ENCODE measurements at regions not wholly inside any gene's neighbourhood (a gene's known extent, or its start where the extent isn't known, plus 50 kb on each side); places are given as distances from the start of the nearest gene placed in this dataset.
"Not testable (repeated sequence)": the region's sequence is repeated elsewhere in the genome, so short reads cannot be mapped to it uniquely, and the experiment has no call there.

DNA sequence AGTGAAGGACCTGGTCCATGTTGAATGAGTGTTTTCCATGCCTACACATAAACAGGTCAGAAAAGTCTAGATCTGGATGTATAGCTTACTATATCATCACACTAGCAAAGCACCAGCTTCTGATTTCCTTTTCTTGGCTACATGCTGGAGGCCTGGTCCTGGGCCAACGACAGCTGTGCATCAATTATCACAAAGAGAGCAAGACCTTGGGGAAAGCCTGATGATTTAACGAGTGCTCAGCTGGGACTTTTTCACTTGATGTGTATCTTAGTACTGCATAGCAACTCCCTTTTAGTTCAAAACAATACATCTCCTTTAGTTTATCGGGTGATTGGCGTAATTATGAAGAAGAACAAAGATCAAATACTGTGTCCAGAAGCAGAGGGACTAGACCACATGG lies 358.2 kb downstream of the KIF2B start:
- no peak overlapping the region for H3K27ac ChIP-seq (ENCODE audit: low read depth, low read length)
- no peaks in the 10 kb centered on the region for H3K36me3 ChIP-seq (ENCODE audit: control insufficient read depth, insufficient read depth, low read length)
- no peaks in the 10 kb centered on the region for H3K9me3 ChIP-seq (ENCODE audit: control insufficient read depth, insufficient read depth, low read depth, low read length)
- H3K9ac ChIP-seq (ENCODE audit: low read length), result no peak overlapping the region
- H3K27me3 ChIP-seq (ENCODE audit: control insufficient read depth, insufficient read depth, low read length), result no peaks in the 10 kb centered on the region
- H3K4me3 ChIP-seq (ENCODE audit: low read depth, low read length), result no peak overlapping the region
- no peaks in the 10 kb centered on the region for H3K4me1 ChIP-seq (ENCODE audit: control insufficient read depth, insufficient read depth, low read length)

DNA sequence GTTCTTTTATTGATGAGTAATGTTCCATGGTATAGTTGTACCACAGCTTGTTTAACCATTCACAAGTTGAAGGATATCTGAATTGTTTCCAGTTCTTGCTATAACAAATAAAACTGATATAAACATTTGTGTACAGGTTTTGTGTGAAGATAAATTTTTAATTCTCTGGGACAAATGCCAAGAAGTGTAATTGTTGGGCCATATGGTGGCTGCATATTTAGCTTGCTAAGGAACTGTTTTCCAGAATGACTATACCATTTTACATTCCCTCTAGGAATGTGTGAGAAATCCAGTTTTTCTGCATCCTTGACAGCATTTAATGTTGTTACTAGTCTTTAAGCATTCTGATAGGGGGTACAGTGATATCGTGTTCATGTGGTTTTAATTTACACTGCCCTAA lies 368.5 kb downstream of the KIF2B start:
- Histone ChIP-seq H3K4me3 (ENCODE audit: low read depth, low read length) (no peak overlapping the region), H3K36me3 (ENCODE audit: control insufficient read depth, insufficient read depth, low read length) (no peaks in the 10 kb centered on the region), H3K9me3 (ENCODE audit: control insufficient read depth, insufficient read depth, low read depth, low read length) (no peaks in the 10 kb centered on the region), H3K4me1 (ENCODE audit: control insufficient read depth, insufficient read depth, low read length) (no peaks in the 10 kb centered on the region), H3K27ac (ENCODE audit: low read depth, low read length) (no peak overlapping the region), H3K9ac (ENCODE audit: low read length) (no peak overlapping the region), H3K27me3 (ENCODE audit: control insufficient read depth, insufficient read depth, low read length) (no peaks in the 10 kb centered on the region)

DNA sequence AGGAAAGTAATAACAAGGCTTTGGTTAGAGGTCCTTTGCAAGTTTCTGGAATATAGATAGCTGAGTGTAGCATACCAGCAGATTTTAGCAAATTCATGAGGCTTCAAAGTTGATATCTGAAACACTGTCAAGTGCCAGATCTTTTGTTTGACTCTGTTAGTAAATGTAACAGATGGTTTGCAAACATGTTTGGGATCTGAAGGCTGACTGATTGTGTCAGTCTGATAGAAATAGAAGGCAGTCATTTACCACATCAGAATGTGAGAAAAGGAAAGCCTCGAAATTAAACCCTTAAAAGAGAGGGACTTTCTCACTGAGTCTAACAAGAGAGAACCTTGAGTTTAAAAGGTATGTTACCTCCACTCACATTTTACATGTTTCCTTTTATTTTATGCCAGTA lies 371.5 kb downstream of the KIF2B start:
- H3K36me3 ChIP-seq (ENCODE audit: control insufficient read depth, insufficient read depth, low read length), result no peaks in the 10 kb centered on the region
- no peak overlapping the region for H3K4me3 ChIP-seq (ENCODE audit: low read depth, low read length)
- H3K9me3 ChIP-seq (ENCODE audit: control insufficient read depth, insufficient read depth, low read depth, low read length), result no peaks in the 10 kb centered on the region
- no peaks in the 10 kb centered on the region for H3K4me1 ChIP-seq (ENCODE audit: control insufficient read depth, insufficient read depth, low read length)
- no peaks in the 10 kb centered on the region for H3K27me3 ChIP-seq (ENCODE audit: control insufficient read depth, insufficient read depth, low read length)
- no peak overlapping the region for H3K9ac ChIP-seq (ENCODE audit: low read length)
- no peak overlapping the region for H3K27ac ChIP-seq (ENCODE audit: low read depth, low read length)

DNA sequence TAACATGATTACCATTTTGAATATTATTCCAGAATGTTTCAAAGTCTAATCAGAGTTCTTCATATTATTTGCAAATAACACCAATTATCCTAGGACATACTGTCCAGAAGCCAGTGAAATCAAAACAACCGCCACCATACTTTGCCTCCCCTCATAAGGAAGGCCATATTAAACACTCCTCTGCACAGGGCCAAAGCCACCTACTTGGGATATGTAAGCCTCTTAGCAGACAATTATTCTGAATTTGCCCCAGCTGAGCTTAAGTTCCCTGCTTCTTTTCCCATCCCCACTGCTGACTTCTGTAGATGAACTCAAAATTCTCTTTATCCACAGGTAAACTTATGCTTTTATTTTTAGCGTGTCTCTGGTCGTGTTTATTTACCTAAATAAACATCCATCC lies 374.0 kb downstream of the KIF2B start:
- no peaks in the 10 kb centered on the region for H3K9me3 ChIP-seq (ENCODE audit: control insufficient read depth, insufficient read depth, low read depth, low read length)
- no peak overlapping the region for H3K9ac ChIP-seq (ENCODE audit: low read length)
- no peak overlapping the region for H3K4me3 ChIP-seq (ENCODE audit: low read depth, low read length)
- H3K36me3 ChIP-seq (ENCODE audit: control insufficient read depth, insufficient read depth, low read length), result no peaks in the 10 kb centered on the region
- H3K4me1 ChIP-seq (ENCODE audit: control insufficient read depth, insufficient read depth, low read length), result no peaks in the 10 kb centered on the region
- no peaks in the 10 kb centered on the region for H3K27me3 ChIP-seq (ENCODE audit: control insufficient read depth, insufficient read depth, low read length)
- no peak overlapping the region for H3K27ac ChIP-seq (ENCODE audit: low read depth, low read length)

DNA sequence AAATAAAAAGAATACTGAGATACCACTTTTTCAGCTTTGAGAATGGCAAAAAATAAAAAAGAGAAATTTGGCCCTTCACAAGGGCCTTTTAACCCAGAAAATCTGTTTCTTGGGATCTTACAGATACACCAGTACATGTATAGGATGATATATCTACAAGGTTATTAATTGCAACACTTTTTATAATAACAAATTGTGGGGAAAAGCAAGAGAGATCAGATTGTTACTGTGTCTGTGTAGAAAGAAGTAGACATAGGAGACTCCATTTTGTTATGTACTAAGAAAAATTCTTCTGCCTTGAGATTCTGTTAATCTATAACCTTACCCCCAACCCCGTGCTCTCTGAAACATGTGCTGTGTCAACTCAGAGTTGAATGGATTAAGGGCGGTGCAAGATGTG lies 378.7 kb downstream of the KIF2B start:
- not testable (repeated sequence) for H3K27me3 ChIP-seq (ENCODE audit: control insufficient read depth, insufficient read depth, low read length)

DNA sequence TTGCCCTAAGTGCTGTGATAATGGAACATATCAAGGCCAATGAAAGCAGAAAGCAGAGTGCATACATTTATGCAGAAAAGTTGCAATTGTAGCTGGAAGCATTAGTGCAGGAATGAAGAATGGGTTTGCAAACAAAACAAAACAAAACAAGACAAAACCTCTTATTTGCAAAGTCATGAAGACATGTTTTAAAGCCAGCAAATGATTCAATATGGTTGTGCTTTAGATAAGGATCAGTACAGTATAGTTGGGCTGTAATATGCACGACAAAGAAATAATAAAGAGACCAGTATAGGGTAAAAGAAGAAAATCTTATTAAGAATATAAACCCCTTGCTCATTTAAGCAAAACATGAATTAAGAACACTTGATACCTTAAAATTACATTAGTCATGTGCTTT lies 398.1 kb downstream of the KIF2B start:
- no peak overlapping the region for H3K4me3 ChIP-seq (ENCODE audit: low read depth, low read length)
- no peak overlapping the region for H3K9ac ChIP-seq (ENCODE audit: low read length)
- H3K27ac ChIP-seq (ENCODE audit: low read depth, low read length), result no peak overlapping the region
- H3K9me3 ChIP-seq (ENCODE audit: control insufficient read depth, insufficient read depth, low read depth, low read length), result no peaks in the 10 kb centered on the region
- no peaks in the 10 kb centered on the region for H3K36me3 ChIP-seq (ENCODE audit: control insufficient read depth, insufficient read depth, low read length)
- H3K27me3 ChIP-seq (ENCODE audit: control insufficient read depth, insufficient read depth, low read length), result no peaks in the 10 kb centered on the region
- no peaks in the 10 kb centered on the region for H3K4me1 ChIP-seq (ENCODE audit: control insufficient read depth, insufficient read depth, low read length)

More for the DNA sequence above, 378.7 kb downstream of the KIF2B start:
- not testable (repeated sequence) for H3K9me3 ChIP-seq (ENCODE audit: control insufficient read depth, insufficient read depth, low read depth, low read length); H3K4me1 ChIP-seq (ENCODE audit: control insufficient read depth, insufficient read depth, low read length); H3K27ac ChIP-seq (ENCODE audit: low read depth, low read length); H3K9ac ChIP-seq (ENCODE audit: low read length); H3K36me3 ChIP-seq (ENCODE audit: control insufficient read depth, insufficient read depth, low read length); H3K4me3 ChIP-seq (ENCODE audit: low read depth, low read length)

DNA sequence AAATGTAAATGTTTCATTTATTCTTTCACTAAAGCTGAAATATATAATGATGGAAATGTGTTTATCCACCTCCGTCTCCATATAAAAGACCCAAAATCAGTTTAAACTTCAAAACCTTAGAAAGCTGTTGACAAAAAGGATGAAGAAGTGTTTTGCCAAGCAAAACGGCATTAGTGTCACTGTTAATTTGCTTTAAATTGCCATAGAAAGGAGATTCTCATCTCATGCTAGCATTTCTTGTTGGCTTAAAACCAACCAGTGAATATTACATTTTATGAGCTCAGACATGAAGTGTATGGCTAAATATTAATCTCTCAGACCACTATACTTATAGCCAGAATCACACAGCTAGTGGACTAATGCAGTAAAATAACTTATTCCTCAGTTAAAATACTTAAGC lies 398.8 kb downstream of the KIF2B start:
- Histone ChIP-seq H3K9me3 (ENCODE audit: control insufficient read depth, insufficient read depth, low read depth, low read length) (no peaks in the 10 kb centered on the region), H3K4me1 (ENCODE audit: control insufficient read depth, insufficient read depth, low read length) (no peaks in the 10 kb centered on the region), H3K36me3 (ENCODE audit: control insufficient read depth, insufficient read depth, low read length) (no peaks in the 10 kb centered on the region), H3K27ac (ENCODE audit: low read depth, low read length) (no peak overlapping the region), H3K27me3 (ENCODE audit: control insufficient read depth, insufficient read depth, low read length) (no peaks in the 10 kb centered on the region), H3K4me3 (ENCODE audit: low read depth, low read length) (no peak overlapping the region), H3K9ac (ENCODE audit: low read length) (no peak overlapping the region)

DNA sequence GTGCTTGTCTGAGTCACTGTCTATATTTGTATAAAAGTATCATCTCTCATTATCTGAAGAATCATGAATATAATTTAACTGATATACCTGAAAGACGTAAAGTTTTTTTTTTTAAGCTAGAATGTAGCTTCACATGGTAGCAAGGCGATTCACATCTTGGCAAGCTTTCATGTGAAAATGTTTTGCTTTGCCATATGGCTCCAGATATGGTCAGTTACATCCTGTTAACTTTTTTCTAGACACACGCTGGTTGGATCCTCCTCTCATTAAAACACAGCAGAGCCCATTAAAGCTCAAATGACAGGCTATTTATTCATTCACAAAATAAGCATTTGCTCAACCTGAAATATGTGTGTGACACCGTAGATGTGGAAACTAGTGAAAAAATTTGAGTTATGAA lies 412.8 kb downstream of the KIF2B start:
- Histone ChIP-seq H3K4me3 (ENCODE audit: low read depth, low read length) (no peak overlapping the region), H3K4me1 (ENCODE audit: control insufficient read depth, insufficient read depth, low read length) (no peaks in the 10 kb centered on the region), H3K9me3 (ENCODE audit: control insufficient read depth, insufficient read depth, low read depth, low read length) (peaks cover 5% of the 10 kb centered on the region; the same call in 1 of the 2 replicates), H3K27me3 (ENCODE audit: control insufficient read depth, insufficient read depth, low read length) (no peaks in the 10 kb centered on the region), H3K36me3 (ENCODE audit: control insufficient read depth, insufficient read depth, low read length) (no peaks in the 10 kb centered on the region), H3K27ac (ENCODE audit: low read depth, low read length) (no peak overlapping the region), H3K9ac (ENCODE audit: low read length) (no peak overlapping the region)

DNA sequence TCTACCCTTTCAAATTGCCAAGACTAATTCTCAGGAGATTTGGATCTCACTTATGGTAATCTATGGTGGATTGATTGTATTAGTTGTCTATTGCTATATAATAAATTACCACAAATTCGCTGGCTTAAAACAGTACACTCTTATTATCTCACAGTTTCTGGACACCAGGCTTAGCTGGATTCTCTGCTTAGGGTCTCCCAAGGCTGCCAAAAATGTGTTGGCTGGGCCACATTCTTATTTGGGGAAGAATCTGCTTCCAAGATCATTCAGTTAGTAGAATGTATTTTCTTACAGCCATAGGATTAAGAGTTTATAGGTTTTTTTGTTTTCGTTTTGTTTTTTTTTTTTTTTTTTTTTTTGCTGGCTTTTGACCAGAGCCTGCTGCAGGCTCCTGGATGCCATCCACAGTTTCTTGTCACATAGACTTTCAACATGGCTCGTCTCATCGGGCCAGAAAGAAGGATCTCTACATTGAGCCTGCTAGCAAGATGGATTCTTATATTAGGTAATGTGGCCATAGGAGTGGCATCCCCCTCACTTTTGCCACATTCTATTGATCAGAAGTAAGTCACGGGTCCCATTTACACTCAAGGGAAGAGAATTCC lies 415.3 kb downstream of the KIF2B start:
- no peaks in the 10 kb centered on the region for H3K36me3 ChIP-seq (ENCODE audit: control insufficient read depth, insufficient read depth, low read length)
- no peak overlapping the region for H3K27ac ChIP-seq (ENCODE audit: low read depth, low read length)
- no peak overlapping the region for H3K4me3 ChIP-seq (ENCODE audit: low read depth, low read length)
- no peaks in the 10 kb centered on the region for H3K4me1 ChIP-seq (ENCODE audit: control insufficient read depth, insufficient read depth, low read length)
- no peaks in the 10 kb centered on the region for H3K27me3 ChIP-seq (ENCODE audit: control insufficient read depth, insufficient read depth, low read length)
- peaks cover 7% of the 10 kb centered on the region; the same call in 1 of the 2 replicates for H3K9me3 ChIP-seq (ENCODE audit: control insufficient read depth, insufficient read depth, low read depth, low read length)
- H3K9ac ChIP-seq (ENCODE audit: low read length), result no peak overlapping the region

DNA sequence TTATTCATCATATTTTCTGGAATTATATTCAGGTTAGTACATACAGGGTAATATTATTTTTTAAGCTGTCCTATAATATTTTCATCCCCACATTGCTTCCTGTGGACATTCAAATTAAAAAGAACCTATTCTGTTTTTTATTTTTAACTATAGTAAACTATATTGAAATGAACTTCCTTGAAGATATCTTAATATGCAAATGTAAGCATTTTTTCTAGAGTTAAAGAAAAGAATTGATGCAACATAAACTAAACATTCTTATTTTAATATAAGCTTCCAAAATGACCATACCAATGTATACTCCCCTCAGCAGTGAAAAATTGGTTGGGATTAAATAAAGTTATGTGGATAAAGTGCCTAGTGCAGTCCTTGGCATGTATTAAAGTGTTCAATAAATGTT lies 416.6 kb downstream of the KIF2B start:
- Histone ChIP-seq H3K9me3 (ENCODE audit: control insufficient read depth, insufficient read depth, low read depth, low read length) (peaks cover 7% of the 10 kb centered on the region; the same call in 1 of the 2 replicates), H3K9ac (ENCODE audit: low read length) (no peak overlapping the region), H3K27me3 (ENCODE audit: control insufficient read depth, insufficient read depth, low read length) (no peaks in the 10 kb centered on the region), H3K36me3 (ENCODE audit: control insufficient read depth, insufficient read depth, low read length) (no peaks in the 10 kb centered on the region), H3K4me3 (ENCODE audit: low read depth, low read length) (no peak overlapping the region), H3K27ac (ENCODE audit: low read depth, low read length) (no peak overlapping the region), H3K4me1 (ENCODE audit: control insufficient read depth, insufficient read depth, low read length) (no peaks in the 10 kb centered on the region)

DNA sequence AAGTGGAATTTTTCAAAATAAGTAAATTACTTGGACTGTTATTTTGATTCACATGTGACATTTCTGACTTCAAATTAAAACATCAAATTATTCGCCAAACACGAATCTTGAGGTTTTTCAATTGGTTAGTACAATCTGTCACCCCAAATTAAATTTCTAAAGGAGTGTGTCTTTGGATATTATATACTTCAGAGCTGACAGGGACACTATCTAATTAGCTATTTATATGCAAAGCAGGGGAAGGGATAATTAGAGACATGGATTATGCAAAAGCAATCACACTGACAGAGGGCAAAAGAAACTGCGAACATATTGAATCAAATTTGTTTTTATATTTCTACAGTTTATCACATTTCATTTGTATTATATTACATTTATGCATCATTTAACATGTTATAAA lies 433.0 kb downstream of the KIF2B start:
- Histone ChIP-seq H3K27ac (ENCODE audit: low read depth, low read length) (no peak overlapping the region), H3K4me3 (ENCODE audit: low read depth, low read length) (no peak overlapping the region), H3K36me3 (ENCODE audit: control insufficient read depth, insufficient read depth, low read length) (no peaks in the 10 kb centered on the region), H3K27me3 (ENCODE audit: control insufficient read depth, insufficient read depth, low read length) (no peaks in the 10 kb centered on the region), H3K9me3 (ENCODE audit: control insufficient read depth, insufficient read depth, low read depth, low read length) (no peaks in the 10 kb centered on the region), H3K9ac (ENCODE audit: low read length) (no peak overlapping the region), H3K4me1 (ENCODE audit: control insufficient read depth, insufficient read depth, low read length) (peaks cover 19% of the 10 kb centered on the region)
